ENCODE measurements at regions not wholly inside any gene's neighbourhood (a gene's known extent, or its start where the extent isn't known, plus 50 kb on each side); places are given as distances from the start of the nearest gene placed in this dataset.

- TF ChIP-seq, protein P1, sequence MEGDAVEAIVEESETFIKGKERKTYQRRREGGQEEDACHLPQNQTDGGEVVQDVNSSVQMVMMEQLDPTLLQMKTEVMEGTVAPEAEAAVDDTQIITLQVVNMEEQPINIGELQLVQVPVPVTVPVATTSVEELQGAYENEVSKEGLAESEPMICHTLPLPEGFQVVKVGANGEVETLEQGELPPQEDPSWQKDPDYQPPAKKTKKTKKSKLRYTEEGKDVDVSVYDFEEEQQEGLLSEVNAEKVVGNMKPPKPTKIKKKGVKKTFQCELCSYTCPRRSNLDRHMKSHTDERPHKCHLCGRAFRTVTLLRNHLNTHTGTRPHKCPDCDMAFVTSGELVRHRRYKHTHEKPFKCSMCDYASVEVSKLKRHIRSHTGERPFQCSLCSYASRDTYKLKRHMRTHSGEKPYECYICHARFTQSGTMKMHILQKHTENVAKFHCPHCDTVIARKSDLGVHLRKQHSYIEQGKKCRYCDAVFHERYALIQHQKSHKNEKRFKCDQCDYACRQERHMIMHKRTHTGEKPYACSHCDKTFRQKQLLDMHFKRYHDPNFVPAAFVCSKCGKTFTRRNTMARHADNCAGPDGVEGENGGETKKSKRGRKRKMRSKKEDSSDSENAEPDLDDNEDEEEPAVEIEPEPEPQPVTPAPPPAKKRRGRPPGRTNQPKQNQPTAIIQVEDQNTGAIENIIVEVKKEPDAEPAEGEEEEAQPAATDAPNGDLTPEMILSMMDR (conservative IDR thresholded peaks at IDR 0.05; ENCODE audit: low read length) = no peak
- no peak for TF ChIP-seq EZH2phosphoT487 (IDR thresholded peaks at IDR 0.05; ENCODE audit: borderline replicate concordance, low read depth, low read length)
Measured at GRCh38 chr1:221644145-221644448, 97.8 kb downstream of the DUSP10 start.
